Mesenchymal stem cell (in vitro differentiated cells and primary cell): ENCODE measurements at regions not wholly inside any gene's neighbourhood (a gene's known extent, or its start where the extent isn't known, plus 50 kb on each side); places are given as distances from the start of the nearest gene placed in this dataset.

ENCODE experiments used
- DNase-seq: peaks from one replicate; pipeline ENCODE4 v3.0.0-alpha.2; 2013
- H2AFZ ChIP-seq: one replicate; pipeline ENCODE4 v1.6.1; 2013; ENCODE audit warnings: low read depth, mild to moderate bottlenecking, control low read depth, inconsistent platforms, low read length, moderate library complexity
- H2AK5ac ChIP-seq: 2 replicates; pipeline ENCODE4 v1.6.1; 2013; ENCODE audit warnings: low read length, moderate library complexity, mild to moderate bottlenecking, inconsistent platforms; ENCODE audit not compliant: severe bottlenecking
- H2BK120ac ChIP-seq: one replicate; pipeline ENCODE4 v1.6.1; 2013; ENCODE audit warnings: low read depth, mild to moderate bottlenecking, inconsistent platforms, low read length, moderate library complexity
- H2BK12ac ChIP-seq, 2 experiments: one replicate each; pipeline ENCODE4 v1.6.1; 2013; ENCODE audit warnings: inconsistent platforms in 2 of 2, low read length in 2 of 2, mild to moderate bottlenecking in 2 of 2, moderate library complexity in 2 of 2, control low read depth in 1 of 2
- H2BK15ac ChIP-seq: one replicate; pipeline ENCODE4 v1.6.1; 2013; ENCODE audit warnings: mild to moderate bottlenecking, low read depth, inconsistent platforms; ENCODE audit not compliant: poor library complexity, severe bottlenecking
- H2BK5ac ChIP-seq: 2 replicates; pipeline ENCODE4 v1.6.1; 2013; ENCODE audit warnings: low read depth, mild to moderate bottlenecking, low read length, control low read depth, inconsistent platforms; ENCODE audit not compliant: poor library complexity, severe bottlenecking
- H3K14ac ChIP-seq, 2 experiments: one replicate each; pipeline ENCODE4 v1.6.1; 2013; ENCODE audit warnings: inconsistent platforms in 2 of 2, low read length in 2 of 2, control low read depth in 1 of 2, mild to moderate bottlenecking in 1 of 2, moderate library complexity in 1 of 2
- H3K18ac ChIP-seq, 2 experiments: one replicate each; pipeline ENCODE4 v1.6.1; 2013; ENCODE audit warnings: inconsistent platforms in 2 of 2, low read length in 2 of 2, control low read depth in 1 of 2, low read depth in 1 of 2, mild to moderate bottlenecking in 1 of 2
- H3K23ac ChIP-seq, 2 experiments: one replicate each; pipeline ENCODE4 v1.6.1; 2013; ENCODE audit warnings: inconsistent platforms in 2 of 2, low read length in 2 of 2, mild to moderate bottlenecking in 2 of 2, moderate library complexity in 2 of 2, control low read depth in 1 of 2
- H3K27ac ChIP-seq: 2 replicates; pipeline ENCODE4 v1.5.1; 2013; ENCODE audit warnings: mild to moderate bottlenecking, moderate library complexity, low read length, control low read depth, inconsistent platforms; ENCODE audit not compliant: poor library complexity, severe bottlenecking
- H3K27me3 ChIP-seq, 2 experiments: 2 replicates each; pipeline versions ENCODE4 v1.6.1 to v1.7.0; 2013; ENCODE audit warnings: low read length in 2 of 2, mild to moderate bottlenecking in 2 of 2, moderate library complexity in 2 of 2, control low read depth in 1 of 2, inconsistent platforms in 1 of 2; ENCODE audit not compliant: control insufficient read depth in 1 of 2, insufficient read depth in 1 of 2
- H3K36me3 ChIP-seq, 2 experiments: 2 replicates each; pipeline versions ENCODE4 v1.6.1 to v1.7.0; 2013; ENCODE audit warnings: low read length in 2 of 2, control low read depth in 1 of 2, inconsistent platforms in 1 of 2, low read depth in 1 of 2, mild to moderate bottlenecking in 1 of 2; ENCODE audit not compliant: insufficient read depth in 2 of 2, control insufficient read depth in 1 of 2
- H3K4ac ChIP-seq, 2 experiments: one replicate each; pipeline ENCODE4 v1.6.1; 2013; ENCODE audit warnings: inconsistent platforms in 2 of 2, low read length in 2 of 2, mild to moderate bottlenecking in 2 of 2, moderate library complexity in 2 of 2, control low read depth in 1 of 2, low read depth in 1 of 2
- H3K4me1 ChIP-seq: 2 replicates; pipeline ENCODE4 v1.6.1; 2013; ENCODE audit warnings: low read depth, low read length, control low read depth; ENCODE audit not compliant: control insufficient read depth, insufficient read depth
- H3K4me2 ChIP-seq: 2 replicates; pipeline ENCODE4 v1.6.1; 2013; ENCODE audit warnings: low read length, mild to moderate bottlenecking, inconsistent platforms; ENCODE audit not compliant: poor library complexity, severe bottlenecking
- H3K4me3 ChIP-seq, 2 experiments: 2 replicates each; pipeline versions ENCODE4 v1.5.1 to v1.7.0; 2013; ENCODE audit warnings: low read length in 2 of 2, mild to moderate bottlenecking in 2 of 2, control low read depth in 1 of 2, low read depth in 1 of 2; ENCODE audit not compliant: insufficient read depth in 1 of 2
- H3K79me1 ChIP-seq: replicated peaks from 2 replicates; pipeline ENCODE4 v1.6.1; 2013; ENCODE audit warnings: mild to moderate bottlenecking, control low read depth, low read length, inconsistent platforms; ENCODE audit not compliant: poor library complexity, severe bottlenecking
- H3K9ac ChIP-seq: 2 replicates; pipeline ENCODE4 v1.7.0; 2013; ENCODE audit warnings: mild to moderate bottlenecking, low read length, moderate library complexity
- H3K9me3 ChIP-seq: 2 replicates; pipeline ENCODE4 v1.7.0; 2013; ENCODE audit warnings: mild to moderate bottlenecking, low read length; ENCODE audit not compliant: control insufficient read depth
- H4K8ac ChIP-seq: one replicate; pipeline ENCODE4 v1.6.1; 2013; ENCODE audit warnings: inconsistent platforms, mild to moderate bottlenecking, low read length, moderate library complexity
- H4K91ac ChIP-seq: one replicate; pipeline ENCODE4 v1.6.1; 2013; ENCODE audit warnings: mild to moderate bottlenecking, low read length, inconsistent platforms
- WGBS: methylation state at CpG from one replicate; pipeline ENCODE4 v1.1.7; 2013; ENCODE audit warnings: mixed read lengths; 5-methylcytosine and 5-hydroxymethylcytosine counted together

- Histone ChIP-seq H3K4ac (no peak overlapping the region), H3K14ac (no peak overlapping the region), H2BK15ac (no peak overlapping the region), H3K23ac (no peak overlapping the region), H2BK12ac (no peak overlapping the region), H2BK5ac (no peak overlapping the region), H3K9ac (no peak overlapping the region), H2AFZ (no peak overlapping the region), H4K91ac (no peak overlapping the region), H3K18ac (no peak overlapping the region), H3K9me3 (peaks cover 11% of the 10 kb centered on the region), H4K8ac (no peak overlapping the region), H3K4me3 (no peak overlapping the region), H3K36me3 (no peaks in the 10 kb centered on the region), H3K4me2 (no peak overlapping the region), H3K79me1 (no peaks in the 10 kb centered on the region), H2BK120ac (no peak overlapping the region), H3K27me3 (no peaks in the 10 kb centered on the region), H3K27ac (no peak overlapping the region), H2AK5ac (no peak overlapping the region), H3K4me1 (no peaks in the 10 kb centered on the region)
- DNase-seq: no peak
- 98% methylated on average over 3 of the region's 4 CpGs for WGBS
Measured at GRCh38 chr4:95985051-95985450, 145.2 kb downstream of the PDHA2 start.

- H3K14ac ChIP-seq: no peak overlapping the region
- no peak overlapping the region for H2AK5ac ChIP-seq
- H3K4ac ChIP-seq: no peak overlapping the region
- H3K18ac ChIP-seq: no peak overlapping the region
- no peaks in the 10 kb centered on the region for H3K27me3 ChIP-seq
- peaks cover 10% of the 10 kb centered on the region for H3K9me3 ChIP-seq
- WGBS: 90% methylated on average over 3 of the region's 4 CpGs
- H3K9ac ChIP-seq: no peak overlapping the region
- H4K8ac ChIP-seq: no peak overlapping the region
- H2BK120ac ChIP-seq: no peak overlapping the region
- no peaks in the 10 kb centered on the region for H3K4me1 ChIP-seq
- peak; percentile 3 for DNase-seq
- H3K23ac ChIP-seq: no peak overlapping the region
- H4K91ac ChIP-seq: no peak overlapping the region
- H3K4me2 ChIP-seq: no peak overlapping the region
- H3K36me3 ChIP-seq: no peaks in the 10 kb centered on the region
- no peak overlapping the region for H2AFZ ChIP-seq
- no peak overlapping the region for H3K27ac ChIP-seq
- no peak overlapping the region for H2BK15ac ChIP-seq
- H2BK12ac ChIP-seq: no peak overlapping the region
- H3K4me3 ChIP-seq: no peak overlapping the region
- no peak overlapping the region for H2BK5ac ChIP-seq
- H3K79me1 ChIP-seq: no peaks in the 10 kb centered on the region
Measured at GRCh38 chr4:95985791-95986550, 146.1 kb downstream of the PDHA2 start.

- no peak overlapping the region for H2AK5ac ChIP-seq
- H2BK120ac ChIP-seq: no peak overlapping the region
- H3K9ac ChIP-seq: no peak overlapping the region
- no peak overlapping the region for H4K8ac ChIP-seq
- H3K4ac ChIP-seq: no peak overlapping the region
- no peaks in the 10 kb centered on the region for H3K4me1 ChIP-seq
- H3K36me3 ChIP-seq: no peaks in the 10 kb centered on the region
- H3K4me3 ChIP-seq: no peak overlapping the region
- H3K27ac ChIP-seq: no peak overlapping the region
- H3K27me3 ChIP-seq: no peaks in the 10 kb centered on the region
- no peak for DNase-seq
- H3K9me3 ChIP-seq: peaks cover 6% of the 10 kb centered on the region
- H2BK15ac ChIP-seq: no peak overlapping the region
- no peaks in the 10 kb centered on the region for H3K79me1 ChIP-seq
- no peak overlapping the region for H3K14ac ChIP-seq
- no peak overlapping the region for H3K23ac ChIP-seq
- no peak overlapping the region for H3K4me2 ChIP-seq
- no peak overlapping the region for H2AFZ ChIP-seq
- no peak overlapping the region for H2BK12ac ChIP-seq
- H2BK5ac ChIP-seq: no peak overlapping the region
- no peak overlapping the region for H4K91ac ChIP-seq
- no peak overlapping the region for H3K18ac ChIP-seq
Measured at GRCh38 chr4:95987851-95988250, 148.0 kb downstream of the PDHA2 start.

GRCh38 chr4:95998311-95998710 lies 158.4 kb downstream of the PDHA2 start:
- Histone ChIP-seq H2BK12ac (no peak overlapping the region), H2BK5ac (no peak overlapping the region), H3K36me3 (no peaks in the 10 kb centered on the region), H2BK120ac (no peak overlapping the region), H3K9ac (no peak overlapping the region), H3K4me1 (no peaks in the 10 kb centered on the region), H4K8ac (no peak overlapping the region), H3K14ac (no peak overlapping the region), H3K4me2 (no peak overlapping the region), H3K9me3 (no peaks in the 10 kb centered on the region), H3K27me3 (no peaks in the 10 kb centered on the region), H4K91ac (no peak overlapping the region), H3K18ac (no peak overlapping the region), H3K4me3 (no peak overlapping the region), H2BK15ac (no peak overlapping the region), H3K23ac (no peak overlapping the region), H2AK5ac (no peak overlapping the region), H3K4ac (no peak overlapping the region), H2AFZ (no peak overlapping the region), H3K79me1 (no peaks in the 10 kb centered on the region), H3K27ac (no peak overlapping the region)
- peak; percentile 33 for DNase-seq
- 75% methylated on average over 2 of the region's 2 CpGs for WGBS
